Osteocyte (in vitro differentiated cells): ENCODE measurements at regions not wholly inside any gene's neighbourhood (a gene's known extent, or its start where the extent isn't known, plus 50 kb on each side); places are given as distances from the start of the nearest gene placed in this dataset.

Experiments used
- DNase-seq: peaks from one replicate; pipeline ENCODE4 v3.0.0; 2021; ENCODE audit warnings: mixed read lengths; ENCODE audit not compliant: unreplicated experiment; ENCODE audit errors: extremely low spot score
- H3K27ac Mint-ChIP-seq: one replicate; pipeline ENCODE4 v1.8.0; 2021; ENCODE audit warnings: mild to moderate bottlenecking, mixed read lengths; ENCODE audit not compliant: unreplicated experiment
- H3K27me3 Mint-ChIP-seq: one replicate; pipeline ENCODE4 v1.8.0; 2021; ENCODE audit warnings: mixed read lengths; ENCODE audit not compliant: unreplicated experiment
- H3K36me3 Mint-ChIP-seq: one replicate; pipeline ENCODE4 v1.8.0; 2021; ENCODE audit warnings: mixed read lengths; ENCODE audit not compliant: unreplicated experiment
- H3K4me1 Mint-ChIP-seq: one replicate; pipeline ENCODE4 v1.8.0; 2021; ENCODE audit warnings: mixed read lengths; ENCODE audit not compliant: unreplicated experiment
- H3K4me3 Mint-ChIP-seq: one replicate; pipeline ENCODE4 v1.8.0; 2021; ENCODE audit warnings: mild to moderate bottlenecking, moderate library complexity, mixed read lengths; ENCODE audit not compliant: unreplicated experiment
- H3K9me3 Mint-ChIP-seq: one replicate; pipeline ENCODE4 v1.8.0; 2021; ENCODE audit warnings: mixed read lengths; ENCODE audit not compliant: unreplicated experiment
- TF ChIP-seq, protein P1 (sequence below): fragments of 200-600 bp; sonication (generic); IDR thresholded peaks from 2 replicates; pipeline ENCODE4 v1.5.0; 2021; ENCODE audit warnings: antibody characterized with exemption, mild to moderate bottlenecking, moderate library complexity

DNA sequence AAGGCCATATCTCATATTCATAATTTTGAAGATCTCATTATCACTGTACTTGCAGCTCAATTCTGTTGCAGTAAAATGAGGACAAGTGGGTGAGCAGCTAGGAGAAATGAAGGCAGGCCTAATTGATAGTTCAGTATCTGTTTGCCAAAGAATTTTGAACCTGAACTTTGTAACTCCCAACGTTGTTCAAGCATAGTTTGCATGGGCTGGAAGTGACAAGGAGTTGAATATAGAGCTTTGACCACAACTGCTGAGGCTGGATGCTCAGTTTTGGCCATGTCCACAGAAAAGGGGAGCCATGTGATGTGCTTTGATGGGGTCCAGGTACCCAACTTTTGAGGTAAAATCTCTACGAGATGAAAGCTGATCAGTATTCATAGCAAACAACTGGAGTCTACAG, 177.5 kb downstream of the NXNL2 start:
- TF ChIP-seq, protein P1, sequence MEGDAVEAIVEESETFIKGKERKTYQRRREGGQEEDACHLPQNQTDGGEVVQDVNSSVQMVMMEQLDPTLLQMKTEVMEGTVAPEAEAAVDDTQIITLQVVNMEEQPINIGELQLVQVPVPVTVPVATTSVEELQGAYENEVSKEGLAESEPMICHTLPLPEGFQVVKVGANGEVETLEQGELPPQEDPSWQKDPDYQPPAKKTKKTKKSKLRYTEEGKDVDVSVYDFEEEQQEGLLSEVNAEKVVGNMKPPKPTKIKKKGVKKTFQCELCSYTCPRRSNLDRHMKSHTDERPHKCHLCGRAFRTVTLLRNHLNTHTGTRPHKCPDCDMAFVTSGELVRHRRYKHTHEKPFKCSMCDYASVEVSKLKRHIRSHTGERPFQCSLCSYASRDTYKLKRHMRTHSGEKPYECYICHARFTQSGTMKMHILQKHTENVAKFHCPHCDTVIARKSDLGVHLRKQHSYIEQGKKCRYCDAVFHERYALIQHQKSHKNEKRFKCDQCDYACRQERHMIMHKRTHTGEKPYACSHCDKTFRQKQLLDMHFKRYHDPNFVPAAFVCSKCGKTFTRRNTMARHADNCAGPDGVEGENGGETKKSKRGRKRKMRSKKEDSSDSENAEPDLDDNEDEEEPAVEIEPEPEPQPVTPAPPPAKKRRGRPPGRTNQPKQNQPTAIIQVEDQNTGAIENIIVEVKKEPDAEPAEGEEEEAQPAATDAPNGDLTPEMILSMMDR: no peak
- peaks cover 9% of the 10 kb centered on the region for H3K9me3 Mint-ChIP-seq
- no peaks in the 10 kb centered on the region for H3K4me1 Mint-ChIP-seq
- no peak overlapping the region for H3K4me3 Mint-ChIP-seq
- no peaks in the 10 kb centered on the region for H3K36me3 Mint-ChIP-seq
- DNase-seq: no peak
- H3K27me3 Mint-ChIP-seq: peaks cover 29% of the 10 kb centered on the region
- H3K27ac Mint-ChIP-seq: no peak overlapping the region

GRCh38 chr9:88713010-88713409, 178.0 kb downstream of the NXNL2 start:
- Mint-ChIP-seq H3K27me3 (peaks cover 30% of the 10 kb centered on the region), H3K36me3 (no peaks in the 10 kb centered on the region), H3K9me3 (peaks cover 9% of the 10 kb centered on the region), H3K4me3 (no peak overlapping the region), H3K27ac (no peak overlapping the region), H3K4me1 (no peaks in the 10 kb centered on the region)
- TF ChIP-seq, protein P1: no peak
- DNase-seq: no peak

- Mint-ChIP-seq H3K27me3 (peaks cover 46% of the 10 kb centered on the region), H3K9me3 (peaks cover 9% of the 10 kb centered on the region), H3K4me3 (no peak overlapping the region), H3K36me3 (no peaks in the 10 kb centered on the region), H3K27ac (no peak overlapping the region), H3K4me1 (peaks cover 4% of the 10 kb centered on the region)
- TF ChIP-seq, protein P1: no peak
- DNase-seq: no peak
Observed at GRCh38 chr9:88716596-88717290, 181.8 kb downstream of the NXNL2 start.

DNA sequence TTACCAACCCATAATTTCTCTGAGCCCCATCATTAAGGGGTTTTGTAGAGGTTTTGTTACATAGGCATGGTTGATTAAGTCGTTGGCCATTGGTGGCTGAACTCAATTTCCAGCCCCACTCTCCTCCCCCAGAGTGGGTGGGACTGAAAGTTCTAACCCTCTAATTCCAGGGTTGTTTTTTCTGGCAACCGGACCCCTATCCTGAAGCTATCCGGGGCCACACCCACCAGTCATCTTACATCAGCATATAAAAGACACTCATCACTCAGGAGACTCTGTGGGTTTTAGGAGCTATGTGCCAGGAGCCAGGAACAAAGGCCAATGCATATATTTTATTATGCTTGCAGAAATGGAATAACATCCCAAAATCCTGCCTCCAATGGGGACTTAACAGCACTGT, 186.0 kb downstream of the NXNL2 start:
- peaks cover 4% of the 10 kb centered on the region for H3K4me1 Mint-ChIP-seq
- no peak for DNase-seq
- peaks cover 44% of the 10 kb centered on the region for H3K27me3 Mint-ChIP-seq
- H3K27ac Mint-ChIP-seq: no peak overlapping the region
- H3K9me3 Mint-ChIP-seq: no peaks in the 10 kb centered on the region
- TF ChIP-seq, protein P1: no peak
- H3K36me3 Mint-ChIP-seq: no peaks in the 10 kb centered on the region
- H3K4me3 Mint-ChIP-seq: no peak overlapping the region

DNA sequence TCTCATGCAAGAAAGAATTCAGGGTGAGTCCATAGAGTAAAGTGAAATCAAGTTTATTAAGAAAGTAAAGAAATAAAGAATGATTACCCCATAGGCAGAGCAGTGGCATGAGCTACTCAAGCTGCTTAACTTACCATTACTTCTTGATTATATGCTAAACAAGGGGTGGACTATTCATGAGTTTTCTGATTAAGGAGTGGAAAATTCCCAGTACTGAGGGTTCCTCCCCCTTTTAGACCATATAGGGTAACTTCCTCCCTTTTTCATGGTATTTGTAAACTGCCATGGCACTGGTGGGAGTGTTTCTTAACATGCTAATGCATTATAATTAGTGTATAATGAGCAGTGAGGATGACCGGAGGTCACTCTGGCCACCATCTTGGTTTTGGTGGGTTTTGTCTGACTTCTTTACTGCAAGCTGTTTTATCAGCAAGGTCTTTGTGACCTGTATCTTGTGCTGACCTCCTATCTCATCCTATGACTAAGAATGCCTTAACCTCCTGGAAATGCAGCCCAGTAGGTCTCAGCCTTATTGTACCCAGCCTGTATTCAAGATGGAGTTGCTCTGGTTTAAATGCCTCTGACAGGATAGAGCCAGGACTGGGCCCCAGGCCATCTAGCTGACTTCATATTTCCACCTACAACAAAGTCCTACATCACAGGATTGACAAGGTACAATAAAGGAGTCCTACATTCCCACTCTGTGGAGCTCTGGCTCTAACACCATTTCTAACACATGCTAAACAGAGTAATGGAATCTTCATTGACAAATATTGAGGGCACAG, 186.7 kb downstream of the NXNL2 start:
- Mint-ChIP-seq H3K27ac (no peak overlapping the region), H3K9me3 (no peaks in the 10 kb centered on the region), H3K27me3 (peaks cover 47% of the 10 kb centered on the region), H3K4me1 (peaks cover 4% of the 10 kb centered on the region), H3K36me3 (no peaks in the 10 kb centered on the region), H3K4me3 (no peak overlapping the region)
- TF ChIP-seq, protein P1: no peak
- DNase-seq: no peak
